ENCODE measurements at regions not wholly inside any gene's neighbourhood (a gene's known extent, or its start where the extent isn't known, plus 50 kb on each side); places are given as distances from the start of the nearest gene placed in this dataset.

DNA sequence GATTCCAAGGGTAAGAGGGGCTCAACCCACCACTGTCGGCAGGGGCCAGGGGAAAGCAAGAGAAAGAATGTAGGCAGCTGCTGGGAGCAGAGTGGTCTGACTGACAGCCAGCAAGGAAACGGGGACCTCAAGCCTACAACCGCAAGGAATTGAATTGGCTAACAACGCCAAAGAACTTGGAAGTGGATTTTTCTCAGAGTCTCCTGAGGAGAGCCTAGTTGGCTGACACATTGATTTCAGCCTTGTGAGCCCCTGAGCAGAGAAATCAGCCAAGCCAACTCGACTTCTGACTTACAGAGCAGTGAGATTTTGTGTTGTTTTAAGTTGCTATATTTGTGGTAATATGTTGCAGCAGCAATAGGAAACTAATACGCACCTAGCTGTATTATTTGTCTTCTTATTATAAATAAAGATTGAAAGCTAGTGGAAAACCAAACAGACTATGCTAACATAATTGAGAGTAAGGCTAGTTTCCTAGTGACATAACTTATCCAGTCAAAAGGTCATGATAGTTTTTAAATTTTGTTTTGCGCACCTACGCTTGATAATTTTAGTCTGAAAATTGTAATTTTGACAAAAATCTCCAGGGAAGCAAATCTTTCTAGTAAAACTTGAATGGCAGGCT, 145.8 kb upstream of the HCCS start:
- Histone ChIP-seq H3K4me2 (ENCODE audit: low read length) (no peak overlapping the region), H3K9me3 (ENCODE audit: low read length) (no peaks in the 10 kb centered on the region), H3K4me3 (ENCODE audit: low read length) (no peak overlapping the region), H4K20me1 (ENCODE audit: insufficient read depth) (no peaks in the 10 kb centered on the region), H3K9ac (ENCODE audit: low read length) (no peak overlapping the region), H3K79me2 (replicated peaks; ENCODE audit: insufficient read depth, low read length) (no peaks in the 10 kb centered on the region), H3K27me3 (ENCODE audit: insufficient read depth, low read depth, low read length) (no peaks in the 10 kb centered on the region), H3F3A (ENCODE audit: insufficient read depth, low read length, poor library complexity, severe bottlenecking) (no peaks in the 10 kb centered on the region), H3K9me2 (ENCODE audit: insufficient read depth, low read length) (no peaks in the 10 kb centered on the region), H2AFZ (ENCODE audit: low read depth, low read length) (no peak overlapping the region), H3K27ac (ENCODE audit: low read length) (no peak overlapping the region), H3K36me3 (ENCODE audit: insufficient read depth, low read length) (no peaks in the 10 kb centered on the region)
- TF ChIP-seq EZH2 (IDR thresholded peaks at IDR 0.05; ENCODE audit: borderline replicate concordance, insufficient read depth, low read length, poor library complexity, severe bottlenecking) (no peak), SMC3 (conservative IDR thresholded peaks at IDR 0.05; ENCODE audit: poor library complexity) (no peak), POLR2AphosphoS5 (IDR thresholded peaks at IDR 0.05) (no peak), RAD21 (conservative IDR thresholded peaks at IDR 0.05) (no peak), EP300 (conservative IDR thresholded peaks at IDR 0.05; ENCODE audit: poor library complexity, severe bottlenecking) (no peak), TAF1 (IDR thresholded peaks at IDR 0.05; ENCODE audit: low read depth) (no peak), MXI1 (conservative IDR thresholded peaks at IDR 0.05; ENCODE audit: poor library complexity, severe bottlenecking) (no peak)
- TF ChIP-seq, protein P1, sequence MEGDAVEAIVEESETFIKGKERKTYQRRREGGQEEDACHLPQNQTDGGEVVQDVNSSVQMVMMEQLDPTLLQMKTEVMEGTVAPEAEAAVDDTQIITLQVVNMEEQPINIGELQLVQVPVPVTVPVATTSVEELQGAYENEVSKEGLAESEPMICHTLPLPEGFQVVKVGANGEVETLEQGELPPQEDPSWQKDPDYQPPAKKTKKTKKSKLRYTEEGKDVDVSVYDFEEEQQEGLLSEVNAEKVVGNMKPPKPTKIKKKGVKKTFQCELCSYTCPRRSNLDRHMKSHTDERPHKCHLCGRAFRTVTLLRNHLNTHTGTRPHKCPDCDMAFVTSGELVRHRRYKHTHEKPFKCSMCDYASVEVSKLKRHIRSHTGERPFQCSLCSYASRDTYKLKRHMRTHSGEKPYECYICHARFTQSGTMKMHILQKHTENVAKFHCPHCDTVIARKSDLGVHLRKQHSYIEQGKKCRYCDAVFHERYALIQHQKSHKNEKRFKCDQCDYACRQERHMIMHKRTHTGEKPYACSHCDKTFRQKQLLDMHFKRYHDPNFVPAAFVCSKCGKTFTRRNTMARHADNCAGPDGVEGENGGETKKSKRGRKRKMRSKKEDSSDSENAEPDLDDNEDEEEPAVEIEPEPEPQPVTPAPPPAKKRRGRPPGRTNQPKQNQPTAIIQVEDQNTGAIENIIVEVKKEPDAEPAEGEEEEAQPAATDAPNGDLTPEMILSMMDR (IDR thresholded peaks at IDR 0.05; ENCODE audit: poor library complexity, severe bottlenecking), result no peak
- TF ChIP-seq, protein P2, sequence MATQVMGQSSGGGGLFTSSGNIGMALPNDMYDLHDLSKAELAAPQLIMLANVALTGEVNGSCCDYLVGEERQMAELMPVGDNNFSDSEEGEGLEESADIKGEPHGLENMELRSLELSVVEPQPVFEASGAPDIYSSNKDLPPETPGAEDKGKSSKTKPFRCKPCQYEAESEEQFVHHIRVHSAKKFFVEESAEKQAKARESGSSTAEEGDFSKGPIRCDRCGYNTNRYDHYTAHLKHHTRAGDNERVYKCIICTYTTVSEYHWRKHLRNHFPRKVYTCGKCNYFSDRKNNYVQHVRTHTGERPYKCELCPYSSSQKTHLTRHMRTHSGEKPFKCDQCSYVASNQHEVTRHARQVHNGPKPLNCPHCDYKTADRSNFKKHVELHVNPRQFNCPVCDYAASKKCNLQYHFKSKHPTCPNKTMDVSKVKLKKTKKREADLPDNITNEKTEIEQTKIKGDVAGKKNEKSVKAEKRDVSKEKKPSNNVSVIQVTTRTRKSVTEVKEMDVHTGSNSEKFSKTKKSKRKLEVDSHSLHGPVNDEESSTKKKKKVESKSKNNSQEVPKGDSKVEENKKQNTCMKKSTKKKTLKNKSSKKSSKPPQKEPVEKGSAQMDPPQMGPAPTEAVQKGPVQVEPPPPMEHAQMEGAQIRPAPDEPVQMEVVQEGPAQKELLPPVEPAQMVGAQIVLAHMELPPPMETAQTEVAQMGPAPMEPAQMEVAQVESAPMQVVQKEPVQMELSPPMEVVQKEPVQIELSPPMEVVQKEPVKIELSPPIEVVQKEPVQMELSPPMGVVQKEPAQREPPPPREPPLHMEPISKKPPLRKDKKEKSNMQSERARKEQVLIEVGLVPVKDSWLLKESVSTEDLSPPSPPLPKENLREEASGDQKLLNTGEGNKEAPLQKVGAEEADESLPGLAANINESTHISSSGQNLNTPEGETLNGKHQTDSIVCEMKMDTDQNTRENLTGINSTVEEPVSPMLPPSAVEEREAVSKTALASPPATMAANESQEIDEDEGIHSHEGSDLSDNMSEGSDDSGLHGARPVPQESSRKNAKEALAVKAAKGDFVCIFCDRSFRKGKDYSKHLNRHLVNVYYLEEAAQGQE (IDR thresholded peaks at IDR 0.05; ENCODE audit: borderline replicate concordance), result no peak

DNA sequence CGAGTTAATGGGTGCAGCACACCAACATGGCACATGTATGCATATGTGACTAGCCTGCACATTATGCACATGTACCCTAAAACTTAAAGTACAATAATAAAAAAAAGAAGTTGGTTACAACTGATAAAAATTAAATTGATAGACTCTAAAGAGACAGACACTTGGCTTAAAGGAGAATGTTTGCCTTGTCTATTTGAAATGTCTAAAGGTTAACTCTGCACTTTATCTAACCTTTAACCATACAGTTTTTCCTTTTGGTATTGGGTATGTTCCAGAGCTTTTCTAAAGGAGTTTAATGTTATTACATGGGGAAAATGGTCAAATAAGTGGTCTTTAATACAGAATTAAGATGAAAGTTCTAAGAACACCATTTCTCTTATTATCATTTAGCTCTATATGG, 145.1 kb upstream of the HCCS start:
- no peak for TF ChIP-seq SMC3 (conservative IDR thresholded peaks at IDR 0.05; ENCODE audit: poor library complexity)
- no peak for TF ChIP-seq TAF1 (IDR thresholded peaks at IDR 0.05; ENCODE audit: low read depth)
- TF ChIP-seq RAD21 (conservative IDR thresholded peaks at IDR 0.05), result no peak
- TF ChIP-seq, protein P1 (IDR thresholded peaks at IDR 0.05; ENCODE audit: poor library complexity, severe bottlenecking), result no peak
- TF ChIP-seq EP300 (conservative IDR thresholded peaks at IDR 0.05; ENCODE audit: poor library complexity, severe bottlenecking), result no peak
- TF ChIP-seq, protein P2 (IDR thresholded peaks at IDR 0.05; ENCODE audit: borderline replicate concordance), result no peak
- TF ChIP-seq EZH2 (IDR thresholded peaks at IDR 0.05; ENCODE audit: borderline replicate concordance, insufficient read depth, low read length, poor library complexity, severe bottlenecking), result no peak
- no peak for TF ChIP-seq MXI1 (conservative IDR thresholded peaks at IDR 0.05; ENCODE audit: poor library complexity, severe bottlenecking)
- no peak for TF ChIP-seq POLR2AphosphoS5 (IDR thresholded peaks at IDR 0.05)
- Histone ChIP-seq H3K36me3 (ENCODE audit: insufficient read depth, low read length) (no peaks in the 10 kb centered on the region), H2AFZ (ENCODE audit: low read depth, low read length) (no peak overlapping the region), H3K27ac (ENCODE audit: low read length) (no peak overlapping the region), H3K27me3 (ENCODE audit: insufficient read depth, low read depth, low read length) (no peaks in the 10 kb centered on the region), H3K9me3 (ENCODE audit: low read length) (no peaks in the 10 kb centered on the region), H3K79me2 (replicated peaks; ENCODE audit: insufficient read depth, low read length) (no peaks in the 10 kb centered on the region), H3K4me3 (ENCODE audit: low read length) (no peak overlapping the region), H3K9me2 (ENCODE audit: insufficient read depth, low read length) (no peaks in the 10 kb centered on the region), H3K9ac (ENCODE audit: low read length) (no peak overlapping the region), H4K20me1 (ENCODE audit: insufficient read depth) (no peaks in the 10 kb centered on the region), H3F3A (ENCODE audit: insufficient read depth, low read length, poor library complexity, severe bottlenecking) (no peaks in the 10 kb centered on the region), H3K4me2 (ENCODE audit: low read length) (no peak overlapping the region)

All from neural cell (in vitro differentiated cells).